A673 (cell line): ENCODE measurements at regions not wholly inside any gene's neighbourhood (a gene's known extent, or its start where the extent isn't known, plus 50 kb on each side); places are given as distances from the start of the nearest gene placed in this dataset.

Source experiments
- CTCF ChIP-seq: fragments of 300-800, 200-600 bp; sonication (generic); conservative IDR thresholded peaks from 2 replicates; pipeline ENCODE4 v1.5.1; 2017; ENCODE audit warnings: low read depth, mild to moderate bottlenecking, antibody characterized with exemption, low read length, moderate library complexity, mixed read lengths
- EZH2 ChIP-seq: fragments of 200-600 bp; sonication (generic); IDR thresholded peaks from 2 replicates; pipeline ENCODE4 v1.6.1; 2017; ENCODE audit warnings: borderline replicate concordance, low read depth, mild to moderate bottlenecking, mixed read lengths, antibody characterized with exemption, low read length; ENCODE audit not compliant: poor library complexity, severe bottlenecking

DNA sequence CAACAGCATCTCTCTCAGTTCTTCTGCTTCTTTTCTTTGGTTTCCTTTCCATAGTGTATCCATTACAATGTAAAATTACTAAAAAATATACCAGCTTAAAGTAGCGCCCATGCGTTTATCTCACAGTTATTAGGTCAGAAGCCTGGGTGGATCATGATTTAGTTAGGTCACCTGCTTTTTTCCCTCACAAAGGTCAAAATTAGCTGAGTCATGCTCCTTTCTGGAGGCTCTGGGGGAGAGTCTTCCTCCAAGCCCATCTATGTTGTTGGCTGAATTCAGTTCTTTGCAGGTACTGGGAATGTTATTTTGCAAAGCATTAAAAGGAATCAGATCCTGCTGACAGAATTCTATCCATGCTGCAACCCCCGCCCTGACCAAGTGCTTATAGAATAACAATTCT, 101.6 kb upstream of the TMEM132C start:
- no peak for TF ChIP-seq EZH2
- no peak for TF ChIP-seq CTCF
